Right forelimb (tissue), 1 donor: ENCODE measurements at regions not wholly inside any gene's neighbourhood (a gene's known extent, or its start where the extent isn't known, plus 50 kb on each side); places are given as distances from the start of the nearest gene placed in this dataset.

Source experiments
- DNase-seq: peaks from one replicate; pipeline ENCODE4 v3.0.0-alpha.2; 2018

- DNase-seq = no peak
Observed at GRCh38 chr2:104787298-104788065, 66.4 kb upstream of the POU3F3 start.

DNA sequence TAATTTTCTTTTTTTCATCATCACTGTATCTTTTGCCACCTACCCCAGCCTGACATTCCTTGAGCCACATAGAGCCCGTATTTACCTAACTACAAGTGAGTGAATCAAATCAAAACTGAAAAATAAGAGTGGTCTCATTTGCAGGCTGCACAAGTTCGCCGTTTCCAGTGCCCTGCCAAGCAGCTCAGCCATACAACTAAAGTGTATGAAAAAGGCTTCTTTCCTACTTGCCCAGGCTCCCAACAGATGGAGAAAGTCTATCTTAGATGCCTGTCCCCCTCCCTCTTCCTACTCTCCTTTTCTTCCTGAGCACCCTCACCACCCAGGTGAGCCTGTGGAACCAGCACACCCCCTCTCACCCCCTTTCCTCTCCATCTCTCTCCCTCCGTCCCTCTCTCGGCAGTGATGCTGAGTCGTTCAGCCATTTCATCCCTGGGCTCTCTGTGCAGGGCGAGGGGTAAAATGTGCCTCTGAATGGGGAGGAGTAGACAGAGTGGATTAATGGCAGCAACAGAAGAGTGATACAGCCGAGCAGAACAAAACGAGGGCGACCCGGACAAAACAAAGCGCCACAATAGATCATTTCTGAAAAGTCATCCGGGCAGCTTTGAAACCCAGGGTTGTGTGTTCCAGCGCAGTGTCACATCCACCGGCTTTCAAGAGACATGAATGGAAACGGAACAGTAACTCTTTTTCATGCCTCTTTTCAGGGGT, 65.0 kb upstream of the POU3F3 start:
- DNase-seq = no peak

DNA sequence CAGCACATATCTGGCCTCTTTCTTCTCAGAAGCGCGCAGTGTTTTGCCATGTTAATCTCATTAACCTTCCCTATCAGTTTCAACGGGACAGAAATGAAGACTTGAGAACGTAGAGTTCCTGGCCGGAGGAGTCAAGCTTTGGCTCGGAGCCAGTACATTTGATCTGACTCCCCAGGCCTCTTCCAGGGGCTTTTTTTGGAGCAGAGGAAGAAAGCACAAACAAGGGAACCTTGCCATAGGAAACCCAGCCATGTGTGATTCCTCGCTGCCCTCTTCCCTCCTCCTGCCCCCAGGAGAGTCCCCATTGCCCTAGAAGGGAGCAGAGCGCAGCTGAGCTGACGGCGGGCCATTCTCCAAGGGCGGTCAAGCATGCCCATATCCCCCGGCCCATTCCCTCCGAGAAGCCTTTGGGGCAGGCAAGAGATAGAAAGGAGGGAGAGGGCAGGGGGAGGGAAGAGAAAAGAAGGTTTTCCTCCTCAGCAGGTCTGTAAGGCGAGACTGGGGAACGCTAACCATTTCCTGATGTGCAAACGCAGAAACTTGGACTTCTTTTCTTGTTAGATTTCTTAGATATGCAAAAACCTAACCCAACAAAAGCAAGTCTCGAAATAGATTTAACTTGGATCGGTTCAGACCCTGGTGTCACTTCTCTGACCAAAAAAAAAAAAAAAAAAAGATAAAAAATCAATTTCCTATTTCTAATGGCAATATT, 63.7 kb upstream of the POU3F3 start:
- peak; percentile 58 for DNase-seq

DNA sequence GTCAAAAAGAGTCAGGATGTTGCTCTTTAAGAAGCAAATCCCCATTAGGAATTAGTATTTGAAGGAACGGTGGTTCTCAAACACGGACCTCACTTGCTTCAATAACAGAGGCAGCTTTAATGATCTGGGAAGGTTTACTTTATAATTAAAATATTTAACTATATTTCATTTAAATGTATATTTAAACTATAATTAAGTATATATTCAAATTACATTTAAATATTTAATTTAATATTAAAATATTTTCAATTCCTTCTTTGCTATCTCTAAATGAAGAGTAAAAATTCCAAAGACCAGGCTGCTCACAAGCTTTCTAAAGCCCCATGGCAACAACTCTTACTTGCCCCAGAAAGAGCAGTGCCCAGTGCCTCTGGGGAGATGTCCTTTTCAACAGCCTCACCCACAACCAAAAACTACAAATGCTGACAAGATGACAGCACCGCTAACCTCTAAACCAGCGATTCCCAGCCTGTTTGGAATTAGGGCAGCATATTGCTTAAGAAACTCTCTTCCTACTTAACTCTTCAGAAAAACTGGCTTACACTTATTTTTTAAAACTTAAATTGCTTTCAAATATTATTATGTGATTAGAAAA, 62.9 kb upstream of the POU3F3 start:
- no peak for DNase-seq

- DNase-seq = no peak
Observed at GRCh38 chr2:104793966-104794365, 59.9 kb upstream of the POU3F3 start.

DNA sequence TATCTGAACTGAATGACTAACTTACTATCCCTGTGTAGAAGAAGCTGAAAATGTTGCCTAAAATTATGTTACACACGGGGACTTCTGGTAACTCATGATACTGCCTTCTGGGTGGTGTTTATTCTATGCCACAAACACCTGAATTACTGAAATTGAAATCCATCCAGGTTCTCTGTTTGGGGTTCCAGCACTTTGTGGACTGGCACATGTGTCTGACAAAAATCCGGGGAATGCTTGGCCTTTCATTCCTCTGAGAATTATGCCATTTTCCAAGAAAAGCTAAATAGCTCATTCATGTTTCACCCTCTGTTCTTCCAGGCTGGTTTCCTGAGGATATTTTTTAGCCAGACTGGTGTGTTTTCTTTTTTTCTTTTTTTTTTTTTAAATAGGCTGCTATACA, 59.5 kb upstream of the POU3F3 start:
- DNase-seq = no peak
